Colonic mucosa (tissue), 4 donors: ENCODE measurements at regions not wholly inside any gene's neighbourhood (a gene's known extent, or its start where the extent isn't known, plus 50 kb on each side); places are given as distances from the start of the nearest gene placed in this dataset.
"Not testable (repeated sequence)": the region's sequence is repeated elsewhere in the genome, so short reads cannot be mapped to it uniquely, and the experiment has no call there.

Experiments
- DNase-seq: peaks from one replicate; pipeline ENCODE4 v3.0.0-alpha.2; 2020
- H3K27ac ChIP-seq: fragments of 200-600 bp; one replicate; pipeline ENCODE4 v1.8.0; 2021
- H3K27me3 ChIP-seq: fragments of 200-600 bp; one replicate; pipeline ENCODE4 v1.8.0; 2021
- H3K36me3 ChIP-seq: fragments of 200-600 bp; one replicate; pipeline ENCODE4 v1.8.0; 2021
- H3K4me1 ChIP-seq: fragments of 200-600 bp; one replicate; pipeline ENCODE4 v1.8.0; 2021; ENCODE audit warnings: mild to moderate bottlenecking
- H3K4me3 ChIP-seq: fragments of 200-600 bp; one replicate; pipeline ENCODE4 v1.8.0; 2021
- H3K9ac ChIP-seq, 2 donors: one replicate each; pipeline ENCODE4 v1.7.0; 2013; ENCODE audit warnings: control low read depth in 2 of 2, low read depth in 2 of 2, low read length in 2 of 2
- H3K9me3 ChIP-seq: fragments of 200-600 bp; one replicate; pipeline ENCODE4 v1.8.0; 2021
- CTCF ChIP-seq: fragments of 200-600 bp; IDR thresholded peaks from one replicate; pipeline ENCODE4 v1.8.0; 2022; ENCODE audit warnings: antibody characterized with exemption, mild to moderate bottlenecking
- intact Hi-C: fragments of 100-400 bp; cut with DNase I; formaldehyde crosslinking; loops from one replicate; pipeline ENCODE4 v1.14.1; 2022
- donor health status: healthy.
- donor health status: DM: no; HTN: no; CAD: no.
- donor health status: DM: no; HTN: no; CAD: no.

- intact Hi-C loops = no loop called here
- Histone ChIP-seq H3K9me3 (no peaks in the 10 kb centered on the region), H3K9ac (no peak overlapping the region), H3K4me1 (no peaks in the 10 kb centered on the region), H3K27ac (no peak overlapping the region), H3K36me3 (no peaks in the 10 kb centered on the region), H3K27me3 (no peaks in the 10 kb centered on the region), H3K4me3 (no peak overlapping the region)
- no peak for DNase-seq
- no peak for TF ChIP-seq CTCF
Observed at GRCh38 chr4:103415801-103416200, 217.7 kb upstream of the CENPE start.

- H3K36me3 ChIP-seq, H3K4me3 ChIP-seq, DNase-seq, H3K27me3 ChIP-seq, H3K9ac ChIP-seq, H3K4me1 ChIP-seq, H3K27ac ChIP-seq, H3K9me3 ChIP-seq, intact Hi-C loops: not testable (repeated sequence)
Observed at GRCh38 chr4:103412646-103413045, 214.5 kb upstream of the CENPE start.

- Histone ChIP-seq H3K36me3 (no peaks in the 10 kb centered on the region), H3K9ac (no peak overlapping the region), H3K4me3 (no peak overlapping the region), H3K9me3 (no peaks in the 10 kb centered on the region), H3K27me3 (no peaks in the 10 kb centered on the region), H3K27ac (no peak overlapping the region), H3K4me1 (no peaks in the 10 kb centered on the region)
- intact Hi-C loops = no loop called here
- DNase-seq = no peak
- no peak for TF ChIP-seq CTCF
Observed at GRCh38 chr4:103410386-103410785, 212.2 kb upstream of the CENPE start.

GRCh38 chr4:103405415-103405814 lies 207.3 kb upstream of the CENPE start:
- Histone ChIP-seq H3K36me3 (no peaks in the 10 kb centered on the region), H3K27ac (no peak overlapping the region), H3K4me3 (no peak overlapping the region), H3K9ac (no peak overlapping the region), H3K4me1 (no peaks in the 10 kb centered on the region), H3K9me3 (no peaks in the 10 kb centered on the region), H3K27me3 (no peaks in the 10 kb centered on the region)
- TF ChIP-seq CTCF = no peak
- intact Hi-C loops = no loop called here
- no peak for DNase-seq

GRCh38 chr4:103403619-103404018 lies 205.5 kb upstream of the CENPE start:
- H3K4me3 ChIP-seq = no peak overlapping the region
- no peak for TF ChIP-seq CTCF
- intact Hi-C loops = no loop called here
- DNase-seq = no peak
- H3K27ac ChIP-seq = no peak overlapping the region
- H3K9me3 ChIP-seq = no peaks in the 10 kb centered on the region
- H3K36me3 ChIP-seq = no peaks in the 10 kb centered on the region
- no peak overlapping the region for H3K9ac ChIP-seq
- no peaks in the 10 kb centered on the region for H3K4me1 ChIP-seq
- H3K27me3 ChIP-seq = no peaks in the 10 kb centered on the region

- intact Hi-C loops = no loop called here
- H3K27ac ChIP-seq = no peak overlapping the region
- no peaks in the 10 kb centered on the region for H3K4me1 ChIP-seq
- no peak for TF ChIP-seq CTCF
- no peak overlapping the region for H3K9ac ChIP-seq
- DNase-seq = no peak
- H3K27me3 ChIP-seq = no peaks in the 10 kb centered on the region
- H3K4me3 ChIP-seq = no peak overlapping the region
- H3K9me3 ChIP-seq = no peaks in the 10 kb centered on the region
- no peaks in the 10 kb centered on the region for H3K36me3 ChIP-seq
Observed at GRCh38 chr4:103402198-103402597, 204.1 kb upstream of the CENPE start.
